HCT116 (cell line): ENCODE measurements at regions not wholly inside any gene's neighbourhood (a gene's known extent, or its start where the extent isn't known, plus 50 kb on each side); places are given as distances from the start of the nearest gene placed in this dataset.

Experiments used
- ATAC-seq: fragments of 200-7000 bp; cut with Tn5 transposase; 2 replicates; pipeline ENCODE4 v1.9.1; 2020; ENCODE audit warnings: mild to moderate bottlenecking, moderate library complexity
- BruUV-seq: library from RNA; stranded (reverse); fragments of 400-500 nt; replicated peaks from 2 replicates; lab custom pipeline; 2021; lab: Mats Ljungman, UMichigan
- CTCF ChIA-PET: fragments of 300-600 bp; sonication (Branson Sonifier 250); formaldehyde crosslinking; loops from one replicate; lab custom pipeline; 2021; ENCODE audit warnings: antibody characterized with exemption; lab: Charles Lee
- POLR2A ChIA-PET: fragments of 300-600, 350-600 bp; sonication (Branson Sonifier 250); formaldehyde crosslinking; loops from one replicate; lab custom pipeline; 2021; ENCODE audit warnings: antibody characterized with exemption; lab: Charles Lee
- RAD21 ChIA-PET, 2 experiments: fragments of 300-600 bp; sonication (Branson Sonifier 250); formaldehyde crosslinking; loops; one replicate each; lab custom pipeline; 2023; ENCODE audit warnings: low total read pairs in 2 of 2; ENCODE audit not compliant: uncharacterized antibody in 2 of 2, unreplicated experiment in 2 of 2, low non-redundant PET in 1 of 2; lab: Charles Lee
- DNase-seq: peaks from one replicate; pipeline ENCODE4 v3.0.0-alpha.2; 2010; ENCODE audit warnings: low read depth, low spot score
- H2AFZ ChIP-seq: fragments of 200-600 bp; shearing (Covaris generic), sonication (generic); 2 replicates; pipeline ENCODE4 v1.6.1; 2017; ENCODE audit warnings: low read depth, mixed run types, mixed read lengths, antibody characterized with exemption, low read length; ENCODE audit not compliant: poor library complexity, severe bottlenecking
- H3K27ac ChIP-seq: 2 replicates; pipeline ENCODE4 v1.5.1; 2012; ENCODE audit warnings: low read depth, low read length
- H3K27me3 ChIP-seq: fragments of 200-600 bp; sonication (generic); 2 replicates; pipeline ENCODE4 v1.6.1; 2016; ENCODE audit warnings: mixed run types, low read length, mixed read lengths; ENCODE audit not compliant: insufficient read depth
- H3K36me3 ChIP-seq, 2 experiments: fragments of 200-500 bp in 1 of 2; fragments of 200-600 bp in 1 of 2; sonication (Bioruptor generic) in 1 of 2; sonication (generic) in 1 of 2; 2 replicates each; pipeline versions ENCODE4 v1.5.1 to v1.6.1; 2014 to 2016; ENCODE audit warnings: low read length in 2 of 2, inconsistent platforms in 1 of 2, mixed read lengths in 1 of 2, mixed run types in 1 of 2; ENCODE audit not compliant: insufficient read depth in 2 of 2, control insufficient read depth in 1 of 2
- H3K4me1 ChIP-seq, 2 experiments: fragments of 200-600 bp in 1 of 2; sonication (generic) in 1 of 2; 2 replicates each; pipeline versions ENCODE4 v1.5.1 to v1.6.1; 2012 to 2017; ENCODE audit warnings: low read length in 2 of 2, inconsistent platforms in 1 of 2, mild to moderate bottlenecking in 1 of 2, mixed read lengths in 1 of 2, mixed run types in 1 of 2, moderate library complexity in 1 of 2; ENCODE audit not compliant: insufficient read depth in 2 of 2, control insufficient read depth in 1 of 2
- H3K4me2 ChIP-seq: fragments of 200-600 bp; sonication (generic); 2 replicates; pipeline ENCODE4 v1.6.1; 2017; ENCODE audit warnings: mixed run types, low read length, mixed read lengths
- H3K4me3 ChIP-seq, 2 experiments: fragments of 200-600 bp in 1 of 2; sonication (generic) in 1 of 2; replicated peaks in 1 of 2; 2 replicates each; pipeline ENCODE4 v1.5.1; 2011 to 2016; ENCODE audit warnings: low read length in 2 of 2, control low read depth in 1 of 2, low read depth in 1 of 2, mild to moderate bottlenecking in 1 of 2, mixed read lengths in 1 of 2, mixed run types in 1 of 2
- H3K79me2 ChIP-seq: fragments of 200-600 bp; sonication (generic); 2 replicates; pipeline ENCODE4 v1.6.1; 2017; ENCODE audit warnings: mild to moderate bottlenecking, mixed run types, low read length, moderate library complexity, mixed read lengths; ENCODE audit not compliant: insufficient read depth
- H3K9ac ChIP-seq: fragments of 200-600 bp; sonication (generic); 2 replicates; pipeline ENCODE4 v1.6.1; 2016; ENCODE audit warnings: low read length, mixed read lengths
- H3K9me2 ChIP-seq: fragments of 200-600 bp; sonication (generic), shearing (Covaris generic); 2 replicates; pipeline ENCODE4 v1.6.1; 2017; ENCODE audit warnings: mixed run types, mild to moderate bottlenecking, moderate library complexity; ENCODE audit not compliant: insufficient read depth
- H3K9me3 ChIP-seq, 2 experiments: fragments of 200-500 bp in 1 of 2; fragments of 200-600 bp in 1 of 2; sonication (Bioruptor generic) in 1 of 2; sonication (generic) in 1 of 2; 2 replicates each; pipeline ENCODE4 v1.6.1; 2014 to 2017; ENCODE audit warnings: low read length in 2 of 2, mixed read lengths in 2 of 2, inconsistent platforms in 1 of 2, low read depth in 1 of 2, mild to moderate bottlenecking in 1 of 2, mixed run types in 1 of 2, moderate library complexity in 1 of 2; ENCODE audit not compliant: control insufficient read depth in 1 of 2, insufficient read depth in 1 of 2
- H4K20me1 ChIP-seq: fragments of 200-600 bp; sonication (generic), shearing (Covaris generic); 2 replicates; pipeline ENCODE4 v1.6.1; 2017; ENCODE audit warnings: mixed run types, mild to moderate bottlenecking, moderate library complexity; ENCODE audit not compliant: insufficient read depth
- EGR1 ChIP-seq: IDR thresholded peaks from 2 replicates; pipeline ENCODE4 v1.6.1; 2012; ENCODE audit warnings: low read depth
- ELF1 ChIP-seq: IDR thresholded peaks from 2 replicates; pipeline ENCODE4 v1.6.1; 2012; ENCODE audit warnings: low read depth, borderline replicate concordance
- EZH2 ChIP-seq: fragments of 200-600 bp; sonication (generic); IDR thresholded peaks from 2 replicates; pipeline ENCODE4 v1.6.1; 2017; ENCODE audit warnings: antibody characterized with exemption, mixed run types
- EZH2phosphoT487 ChIP-seq: fragments of 200-600 bp; IDR thresholded peaks from 2 replicates; pipeline ENCODE4 v1.6.1; 2018; ENCODE audit warnings: antibody characterized with exemption, borderline replicate concordance
- FOSL1 ChIP-seq: IDR thresholded peaks from 2 replicates; pipeline ENCODE4 v1.6.1; 2012; ENCODE audit warnings: low read depth
- JUND ChIP-seq: IDR thresholded peaks from 2 replicates; pipeline ENCODE4 v1.6.1; 2012
- MAX ChIP-seq: IDR thresholded peaks from 2 replicates; pipeline ENCODE4 v1.6.1; 2012
- POLR2A ChIP-seq: IDR thresholded peaks from 2 replicates; pipeline ENCODE4 v1.7.0; 2011; ENCODE audit warnings: borderline replicate concordance; ENCODE audit not compliant: insufficient read depth, insufficient read length; ENCODE audit errors: extremely low read depth
- RAD21 ChIP-seq: IDR thresholded peaks from 2 replicates; pipeline ENCODE4 v1.6.1; 2012; ENCODE audit warnings: low read depth, mild to moderate bottlenecking
- REST ChIP-seq: IDR thresholded peaks from 2 replicates; pipeline ENCODE4 v1.6.1; 2012; ENCODE audit warnings: low read depth
- SRF ChIP-seq: IDR thresholded peaks from 2 replicates; pipeline ENCODE4 v1.6.1; 2012; ENCODE audit warnings: low read depth
- ZNF274 ChIP-seq: fragments of 200-500 bp; sonication (Bioruptor generic); IDR thresholded peaks from 2 replicates; pipeline ENCODE4 v1.6.1; 2014; ENCODE audit warnings: mild to moderate bottlenecking, low read depth, low read length, inconsistent platforms
- intact Hi-C: fragments of 100-400 bp; cut with micrococcal nuclease; formaldehyde crosslinking; loops from 2 replicates; pipeline ENCODE4 v1.10.0; 2022

GRCh38 chr3:177624528-177625495, 427.5 kb upstream of the TBL1XR1 start:
- BruUV-seq, result no TSS peak
- ChIA-PET CTCF (no interaction called here), POLR2A (no interaction called here), RAD21 (no interaction called here)
- DNase-seq (no peak), ATAC-seq (no peak)
- intact Hi-C loops, result no loop called here
- Histone ChIP-seq H3K27ac (no peak overlapping the region), H3K4me2 (no peak overlapping the region), H3K9ac (no peak overlapping the region), H3K36me3 (no peaks in the 10 kb centered on the region), H3K27me3 (no peaks in the 10 kb centered on the region), H3K4me1 (no peaks in the 10 kb centered on the region), H4K20me1 (no peaks in the 10 kb centered on the region), H3K9me3 (no peaks in the 10 kb centered on the region), H3K9me2 (no peaks in the 10 kb centered on the region), H2AFZ (no peak overlapping the region), H3K4me3 (no peak overlapping the region), H3K79me2 (no peaks in the 10 kb centered on the region)
- TF ChIP-seq SRF (no peak), POLR2A (no peak), FOSL1 (no peak), REST (no peak), JUND (no peak), EZH2phosphoT487 (no peak), EZH2 (no peak), EGR1 (no peak), MAX (no peak), ZNF274 (no peak), RAD21 (no peak), ELF1 (no peak)
